WTC11 (cell line): ENCODE measurements at regions not wholly inside any gene's neighbourhood (a gene's known extent, or its start where the extent isn't known, plus 50 kb on each side); places are given as distances from the start of the nearest gene placed in this dataset.
"Not testable (repeated sequence)": the region's sequence is repeated elsewhere in the genome, so short reads cannot be mapped to it uniquely, and the experiment has no call there.

Experiments
- ATF1 ChIP-seq: sonication (generic); formaldehyde crosslinking; IDR thresholded peaks from 2 replicates; pipeline ENCODE4 v1.8.1; 2023; ENCODE audit warnings: mild to moderate bottlenecking, moderate library complexity, missing genetic modification reagents
- JUN ChIP-seq: sonication (generic); formaldehyde crosslinking; IDR thresholded peaks from 2 replicates; pipeline ENCODE4 v1.8.0; 2023; ENCODE audit warnings: mild to moderate bottlenecking, missing genetic modification reagents
- RORB ChIP-seq: fragments of 250-450 bp; sonication (Bioruptor Pico); IDR thresholded peaks from 2 replicates; pipeline ENCODE4 v1.9.0; 2021; ENCODE audit warnings: mild to moderate bottlenecking
- TP53 ChIP-seq: sonication (generic); formaldehyde crosslinking; IDR thresholded peaks from 2 replicates; pipeline ENCODE4 v1.8.1; 2023; ENCODE audit warnings: mild to moderate bottlenecking, missing genetic modification reagents
- USF1 ChIP-seq: sonication (generic); formaldehyde crosslinking; IDR thresholded peaks from 2 replicates; pipeline ENCODE4 v1.8.0; 2022; ENCODE audit warnings: mild to moderate bottlenecking, missing genetic modification reagents
- ZBTB21 ChIP-seq: sonication (generic); formaldehyde crosslinking; IDR thresholded peaks from 2 replicates; pipeline ENCODE4 v1.8.1; 2023; ENCODE audit warnings: mild to moderate bottlenecking, missing genetic modification reagents, borderline replicate concordance
- ZNF512 ChIP-seq: sonication (generic); formaldehyde crosslinking; IDR thresholded peaks from 2 replicates; pipeline ENCODE4 v1.8.1; 2022; ENCODE audit warnings: missing genetic modification reagents, borderline replicate concordance
- TF ChIP-seq, protein P1 (sequence below): sonication (generic); formaldehyde crosslinking; IDR thresholded peaks from 2 replicates; pipeline ENCODE4 v1.8.1; 2023; ENCODE audit warnings: mild to moderate bottlenecking, missing genetic modification reagents, moderate library complexity
- TF ChIP-seq, protein P2 (sequence below): sonication (generic); formaldehyde crosslinking; IDR thresholded peaks from 2 replicates; pipeline ENCODE4 v1.8.0; 2022; ENCODE audit warnings: mild to moderate bottlenecking, missing genetic modification reagents
- TF ChIP-seq, protein P3 (sequence below): fragments of 200-600 bp; IDR thresholded peaks from 2 replicates; pipeline ENCODE4 v1.8.0; 2022; ENCODE audit warnings: antibody characterized with exemption

- not testable (repeated sequence) for TF ChIP-seq ZBTB21; ZNF512 (CRISPR knock-in tag); JUN (CRISPR knock-in tag); USF1 (CRISPR knock-in tag); TP53 (CRISPR knock-in tag); RORB (CRISPR knock-in tag); ATF1
- TF ChIP-seq, protein P1, sequence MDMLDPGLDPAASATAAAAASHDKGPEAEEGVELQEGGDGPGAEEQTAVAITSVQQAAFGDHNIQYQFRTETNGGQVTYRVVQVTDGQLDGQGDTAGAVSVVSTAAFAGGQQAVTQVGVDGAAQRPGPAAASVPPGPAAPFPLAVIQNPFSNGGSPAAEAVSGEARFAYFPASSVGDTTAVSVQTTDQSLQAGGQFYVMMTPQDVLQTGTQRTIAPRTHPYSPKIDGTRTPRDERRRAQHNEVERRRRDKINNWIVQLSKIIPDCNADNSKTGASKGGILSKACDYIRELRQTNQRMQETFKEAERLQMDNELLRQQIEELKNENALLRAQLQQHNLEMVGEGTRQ = not testable (repeated sequence)
- TF ChIP-seq, protein P2, sequence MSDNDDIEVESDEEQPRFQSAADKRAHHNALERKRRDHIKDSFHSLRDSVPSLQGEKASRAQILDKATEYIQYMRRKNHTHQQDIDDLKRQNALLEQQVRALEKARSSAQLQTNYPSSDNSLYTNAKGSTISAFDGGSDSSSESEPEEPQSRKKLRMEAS (CRISPR knock-in tag) = not testable (repeated sequence)
- TF ChIP-seq, protein P3, sequence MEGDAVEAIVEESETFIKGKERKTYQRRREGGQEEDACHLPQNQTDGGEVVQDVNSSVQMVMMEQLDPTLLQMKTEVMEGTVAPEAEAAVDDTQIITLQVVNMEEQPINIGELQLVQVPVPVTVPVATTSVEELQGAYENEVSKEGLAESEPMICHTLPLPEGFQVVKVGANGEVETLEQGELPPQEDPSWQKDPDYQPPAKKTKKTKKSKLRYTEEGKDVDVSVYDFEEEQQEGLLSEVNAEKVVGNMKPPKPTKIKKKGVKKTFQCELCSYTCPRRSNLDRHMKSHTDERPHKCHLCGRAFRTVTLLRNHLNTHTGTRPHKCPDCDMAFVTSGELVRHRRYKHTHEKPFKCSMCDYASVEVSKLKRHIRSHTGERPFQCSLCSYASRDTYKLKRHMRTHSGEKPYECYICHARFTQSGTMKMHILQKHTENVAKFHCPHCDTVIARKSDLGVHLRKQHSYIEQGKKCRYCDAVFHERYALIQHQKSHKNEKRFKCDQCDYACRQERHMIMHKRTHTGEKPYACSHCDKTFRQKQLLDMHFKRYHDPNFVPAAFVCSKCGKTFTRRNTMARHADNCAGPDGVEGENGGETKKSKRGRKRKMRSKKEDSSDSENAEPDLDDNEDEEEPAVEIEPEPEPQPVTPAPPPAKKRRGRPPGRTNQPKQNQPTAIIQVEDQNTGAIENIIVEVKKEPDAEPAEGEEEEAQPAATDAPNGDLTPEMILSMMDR = not testable (repeated sequence)
Observed at GRCh38 chr6:58123770-58124169, 806.3 kb downstream of the PRIM2 start.
